ENCODE measurements at regions not wholly inside any gene's neighbourhood (a gene's known extent, or its start where the extent isn't known, plus 50 kb on each side); places are given as distances from the start of the nearest gene placed in this dataset.
"Not testable (repeated sequence)": the region's sequence is repeated elsewhere in the genome, so short reads cannot be mapped to it uniquely, and the experiment has no call there.

GRCh38 chr4:27678027-27678426 lies 817.4 kb downstream of the STIM2 start:
- DNase-seq, result no peak

GRCh38 chr4:27684610-27685011 lies 824.0 kb downstream of the STIM2 start:
- peak; percentile 4 to 26 for DNase-seq

DNA sequence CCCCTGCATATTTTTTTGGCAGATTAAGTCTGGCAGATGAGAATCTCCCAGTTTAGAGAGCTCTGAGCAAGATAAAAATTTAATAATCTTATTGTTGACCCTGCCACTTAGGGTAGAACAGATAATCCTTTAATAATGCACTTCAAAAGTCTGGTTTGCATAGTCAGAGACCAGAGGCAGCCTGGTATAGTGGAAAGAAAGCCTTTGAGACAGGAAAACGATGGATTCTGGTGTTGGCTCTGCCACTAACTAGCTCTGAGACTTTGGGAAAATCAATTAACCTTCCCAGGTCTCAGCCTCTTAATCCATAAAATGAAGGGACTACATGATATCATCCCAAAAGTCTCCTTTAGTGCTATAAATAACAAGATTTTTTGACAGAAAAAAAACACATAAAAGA lies 824.5 kb downstream of the STIM2 start:
- DNase-seq, result no peak

DNA sequence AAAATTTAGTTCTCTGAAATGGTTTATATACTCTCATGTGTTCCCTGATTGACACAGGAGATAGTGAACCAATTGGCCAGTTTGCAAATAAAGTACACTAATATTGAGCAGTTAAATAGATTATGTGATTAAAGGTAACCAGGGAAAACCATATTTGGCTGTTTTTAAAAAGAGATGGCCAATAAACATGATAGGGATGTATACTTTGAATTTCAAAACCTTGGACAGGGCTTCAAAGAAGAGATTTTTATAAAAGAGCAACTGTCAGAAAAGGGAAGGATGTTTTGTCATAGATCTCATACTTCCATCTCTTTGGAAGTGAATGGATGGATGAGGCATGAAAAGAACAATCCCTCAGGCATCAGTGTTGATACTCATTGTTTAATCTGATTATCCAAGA lies 825.3 kb downstream of the STIM2 start:
- no peak for DNase-seq

GRCh38 chr4:27692158-27692557 lies 831.5 kb downstream of the STIM2 start:
- DNase-seq, result peak; percentile 16 to 25

DNA sequence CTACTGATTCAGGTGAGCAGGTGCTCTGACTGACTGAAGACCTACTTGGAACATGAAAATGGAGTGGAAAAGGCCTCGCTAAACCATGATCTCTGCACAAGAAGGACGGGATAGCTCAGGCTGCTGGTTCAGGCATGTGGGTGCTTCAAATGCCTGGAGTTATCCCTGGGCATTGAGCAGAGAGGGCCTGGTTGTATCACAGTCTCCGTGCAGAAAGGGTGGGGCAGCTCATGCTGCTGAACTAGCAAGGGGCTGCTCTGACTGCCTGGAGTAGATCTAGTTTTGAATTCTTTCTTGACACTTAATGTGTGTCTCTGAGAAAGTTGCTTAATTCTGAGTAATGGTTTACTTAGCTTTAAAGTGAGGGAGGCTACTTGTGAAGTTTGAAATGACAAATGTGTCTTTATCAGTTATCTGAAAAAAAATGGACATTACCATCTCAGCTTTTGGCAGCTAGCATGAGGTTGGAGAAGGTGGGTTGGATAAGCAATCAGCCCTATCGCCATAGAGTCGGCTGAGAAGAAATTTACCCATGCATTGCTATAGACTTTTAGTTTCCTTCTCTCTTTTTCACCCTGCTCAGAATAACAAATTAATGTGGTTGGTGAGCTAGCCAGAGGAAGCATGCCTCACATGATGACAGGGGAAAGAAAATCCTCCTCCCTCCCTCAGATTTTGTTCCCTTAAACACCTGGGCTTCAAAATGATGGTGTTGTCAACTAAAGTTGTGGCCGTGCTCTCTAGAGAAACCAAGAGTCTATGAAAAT lies 832.4 kb downstream of the STIM2 start:
- DNase-seq, result no peak

DNA sequence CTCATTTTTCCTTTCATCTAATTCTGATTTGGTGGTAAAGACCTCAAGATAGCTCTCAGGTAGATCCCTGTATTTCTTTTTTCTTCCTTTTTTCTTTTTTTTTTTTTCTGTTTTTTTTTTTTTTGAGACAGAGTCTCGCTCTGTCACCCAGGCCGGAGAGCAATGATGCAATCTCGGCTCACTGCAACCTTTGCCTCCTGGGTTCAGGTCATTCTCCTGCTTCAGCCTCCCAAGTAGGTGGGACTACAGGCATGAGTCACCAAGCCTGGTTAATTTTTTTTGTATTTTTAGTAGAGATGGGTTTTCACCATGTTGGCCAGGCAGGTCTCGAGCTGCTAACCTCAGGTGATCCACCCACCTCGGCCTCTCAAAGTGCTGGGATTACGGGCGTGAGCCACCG lies 835.6 kb downstream of the STIM2 start:
- DNase-seq, result not testable (repeated sequence)

DNA sequence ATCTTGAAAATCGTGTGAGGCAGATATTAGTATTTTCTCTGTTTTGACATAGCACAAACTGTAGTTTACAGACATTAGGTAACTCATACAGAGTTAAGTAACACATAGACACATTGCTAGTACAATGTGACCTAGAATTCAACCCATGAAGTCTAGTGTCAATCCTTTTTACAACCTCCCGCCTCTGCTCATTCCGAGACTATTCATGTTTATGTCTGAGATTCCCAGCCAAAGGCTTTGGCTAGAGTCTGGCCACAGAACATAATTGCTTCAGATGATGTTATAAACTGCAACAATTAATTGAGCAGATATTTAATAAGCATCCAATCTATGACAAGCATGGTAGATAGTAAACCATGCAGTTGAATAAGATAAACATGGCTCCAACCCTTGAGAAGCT lies 841.0 kb downstream of the STIM2 start:
- DNase-seq, result no peak

DNA sequence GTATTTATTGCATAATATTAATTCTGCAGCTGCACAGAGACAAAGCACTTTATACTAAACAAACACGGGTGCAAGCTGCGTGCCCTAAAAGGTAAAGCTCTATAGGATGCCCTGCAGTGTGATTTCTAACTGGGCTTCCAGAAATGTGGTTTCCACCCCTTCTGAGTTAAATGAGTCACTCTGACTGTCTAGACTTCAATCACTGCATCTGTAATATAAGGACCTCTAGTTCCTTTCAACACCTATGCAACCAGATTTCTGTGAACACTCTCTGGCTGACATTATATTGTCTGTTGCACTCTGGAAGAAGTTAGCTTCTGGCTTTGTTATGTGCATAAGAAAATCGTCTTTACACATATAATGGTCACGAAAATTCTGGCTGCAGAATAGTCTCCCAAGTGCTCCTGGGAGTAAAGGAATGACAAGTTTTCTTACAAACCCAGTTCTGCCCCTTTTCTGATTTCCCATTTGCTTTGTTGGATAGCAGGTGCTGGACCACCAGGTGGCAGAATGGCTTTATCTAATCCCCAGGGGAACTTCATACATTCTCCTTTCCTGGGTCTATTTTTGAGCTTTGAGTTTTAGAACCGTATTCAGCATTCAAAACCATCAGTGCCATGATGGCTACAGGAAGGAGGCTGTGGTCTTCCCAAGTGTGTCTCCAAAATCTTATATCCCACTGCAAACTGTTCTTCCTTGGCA lies 842.2 kb downstream of the STIM2 start:
- DNase-seq, result no peak

- no peak for DNase-seq
These were observed 843.1 kb downstream of the STIM2 start for GRCh38 chr4:27703771-27704170.

DNA sequence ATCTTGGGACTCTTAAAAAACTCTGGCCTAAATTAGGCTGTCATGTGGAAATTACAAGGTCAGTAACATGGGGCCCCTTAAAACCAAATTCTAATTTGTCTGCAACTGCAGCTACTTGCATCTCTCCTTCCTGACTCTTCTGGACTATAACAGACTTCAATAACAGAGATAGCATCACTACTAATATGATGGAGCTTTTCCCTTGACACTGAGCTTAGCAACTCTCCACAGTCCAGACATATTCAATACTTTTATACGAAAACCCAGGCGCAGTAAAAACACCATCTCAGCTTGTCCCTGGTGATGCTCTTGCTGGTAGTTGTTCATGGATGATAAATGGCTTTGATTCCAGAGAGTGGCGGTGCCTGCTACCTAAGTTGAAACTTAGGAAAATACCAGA lies 850.4 kb downstream of the STIM2 start:
- DNase-seq, result no peak

DNA sequence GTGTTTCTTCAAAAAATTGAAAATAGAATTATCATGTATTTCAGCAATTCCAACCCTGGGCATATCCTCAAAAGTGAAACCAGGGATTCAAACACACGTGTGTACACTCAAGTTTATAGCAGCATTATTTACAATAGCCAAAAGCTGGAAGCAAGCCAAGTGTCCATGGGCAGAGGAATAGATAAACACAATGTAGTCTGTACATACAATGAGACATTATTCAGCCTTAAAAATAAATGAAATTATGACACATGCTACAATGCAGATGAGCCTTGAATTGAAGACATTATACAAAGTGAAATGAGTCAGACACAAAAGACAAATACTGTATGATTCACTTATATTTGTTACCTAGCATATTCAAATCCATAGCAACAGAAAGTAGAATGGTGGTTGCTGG lies 853.4 kb downstream of the STIM2 start:
- DNase-seq, result no peak

- no peak for DNase-seq
These were observed 856.2 kb downstream of the STIM2 start for GRCh38 chr4:27716693-27717430.

- DNase-seq, result no peak
These were observed 856.8 kb downstream of the STIM2 start for GRCh38 chr4:27717431-27717755.

DNA sequence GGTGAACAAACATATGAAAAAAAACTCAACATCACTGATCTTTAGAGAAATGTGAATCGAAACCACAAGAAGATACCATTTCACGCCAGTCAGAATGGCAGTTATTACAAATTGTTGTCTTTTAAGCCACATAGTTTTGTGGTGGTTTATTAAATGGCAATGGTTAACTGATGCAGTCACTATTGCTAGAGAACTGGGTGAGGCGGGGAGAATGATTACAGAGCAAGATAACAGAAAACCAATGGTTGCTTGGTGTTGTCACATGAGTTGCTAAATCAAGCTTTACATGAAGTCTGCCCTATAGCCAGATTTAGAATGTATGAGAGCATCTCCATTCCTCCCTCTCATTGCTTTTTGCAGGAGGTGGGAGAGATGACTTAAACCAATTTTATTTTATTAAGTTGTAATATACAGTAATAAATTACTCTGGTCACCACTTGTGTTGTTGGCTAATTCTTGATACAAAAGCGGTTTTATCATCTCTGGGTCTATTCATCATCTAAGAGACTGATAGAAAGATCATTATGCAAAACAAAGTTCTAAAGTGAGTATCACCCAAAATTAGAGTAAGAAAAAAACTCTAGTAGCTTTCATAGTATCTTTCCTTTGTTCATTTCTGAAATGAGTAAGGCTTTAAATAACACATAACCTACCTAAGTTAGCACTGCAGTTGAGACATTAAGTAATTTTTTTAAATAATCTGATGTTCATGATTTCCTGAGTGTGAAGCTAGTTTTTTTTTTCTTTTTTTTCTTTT lies 859.5 kb downstream of the STIM2 start:
- no peak for DNase-seq

- no peak for DNase-seq
These were observed 860.6 kb downstream of the STIM2 start for GRCh38 chr4:27721193-27721592.

DNA sequence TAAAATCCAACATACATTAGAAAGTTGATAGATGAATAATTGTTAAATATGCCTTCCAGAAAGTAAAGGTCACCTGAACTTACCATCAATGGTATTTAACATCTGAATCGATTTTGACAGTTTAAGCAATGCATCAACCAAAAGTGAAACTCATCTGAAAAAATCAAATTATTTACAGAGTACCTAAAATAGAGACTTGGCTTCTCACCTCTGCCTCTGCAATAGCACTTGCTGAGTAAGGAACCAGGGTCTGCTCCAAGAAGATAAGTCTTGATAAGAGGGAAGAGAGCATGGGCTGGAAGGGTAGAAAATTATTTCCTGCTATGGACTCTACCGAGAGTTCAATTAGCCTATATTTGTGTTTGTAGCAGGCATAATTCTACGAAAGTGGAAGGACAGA lies 868.3 kb downstream of the STIM2 start:
- DNase-seq, result no peak

DNA sequence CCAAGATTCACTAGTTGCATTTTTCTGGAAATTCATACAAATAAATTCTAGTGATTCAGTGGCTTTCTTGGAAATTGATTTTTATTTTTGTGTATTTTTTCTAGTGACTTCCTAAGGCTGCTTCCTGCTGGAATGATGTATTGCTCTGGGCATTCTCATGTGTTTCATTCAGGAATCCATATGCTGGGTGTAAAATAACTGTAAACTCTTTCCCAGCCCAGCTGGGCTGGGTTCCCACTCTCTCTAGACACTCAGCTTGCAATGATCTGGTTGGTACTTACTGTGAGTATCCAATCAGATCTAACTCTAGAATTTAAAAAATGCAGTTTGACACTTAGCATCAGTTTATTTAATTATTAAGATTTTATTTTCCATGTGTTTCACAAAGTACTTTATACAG lies 882.2 kb downstream of the STIM2 start:
- no peak for DNase-seq

GRCh38 chr4:27759611-27760575 lies 899.3 kb downstream of the STIM2 start:
- DNase-seq, result no peak

DNA sequence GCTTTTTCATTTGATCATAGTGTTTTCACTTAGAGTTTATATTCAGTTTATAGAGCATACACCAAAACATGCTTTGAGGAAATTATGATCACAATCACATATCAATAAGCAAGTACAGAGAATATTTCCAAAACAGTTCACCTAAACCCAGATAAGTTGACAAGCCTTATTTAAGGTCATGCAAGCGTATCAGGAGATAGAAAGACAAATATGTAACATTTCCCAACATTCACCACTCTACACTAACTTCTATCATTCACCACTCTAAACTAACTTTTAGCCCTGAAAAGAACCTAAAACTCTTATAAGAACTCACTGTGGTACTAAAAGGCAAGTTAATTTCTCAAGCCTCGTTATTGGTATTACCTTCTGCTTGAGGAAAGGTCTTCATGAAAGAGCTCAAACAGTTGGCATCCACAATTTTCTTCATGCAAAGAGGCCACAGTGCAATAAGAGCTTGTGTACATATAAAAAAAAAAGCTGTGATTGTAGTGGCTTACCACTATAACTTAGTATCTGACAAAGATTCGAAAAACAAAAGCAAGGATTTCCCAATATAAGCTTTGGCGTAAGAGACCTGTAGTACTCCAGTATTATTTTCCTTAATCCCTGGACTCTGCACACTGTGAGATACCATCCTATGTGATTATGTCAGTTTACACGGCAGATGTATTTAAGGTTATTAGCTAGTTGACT lies 903.3 kb downstream of the STIM2 start:
- DNase-seq, result no peak

DNA sequence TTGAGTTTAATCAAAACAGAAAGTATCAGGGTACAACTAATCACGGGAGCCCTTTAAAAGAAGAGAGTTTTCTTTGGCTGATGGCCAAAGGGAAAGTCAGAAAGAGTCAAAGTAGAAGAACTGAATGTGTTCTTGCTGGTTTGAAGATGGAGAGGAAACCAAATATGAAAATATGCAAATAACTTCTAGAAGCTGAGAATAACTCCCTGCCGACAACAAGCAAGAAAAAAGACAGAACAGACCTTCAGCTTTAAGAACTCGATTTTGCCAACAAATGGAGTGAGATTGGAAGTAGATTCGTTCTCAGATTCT lies 903.8 kb downstream of the STIM2 start:
- DNase-seq, result no peak

DNA sequence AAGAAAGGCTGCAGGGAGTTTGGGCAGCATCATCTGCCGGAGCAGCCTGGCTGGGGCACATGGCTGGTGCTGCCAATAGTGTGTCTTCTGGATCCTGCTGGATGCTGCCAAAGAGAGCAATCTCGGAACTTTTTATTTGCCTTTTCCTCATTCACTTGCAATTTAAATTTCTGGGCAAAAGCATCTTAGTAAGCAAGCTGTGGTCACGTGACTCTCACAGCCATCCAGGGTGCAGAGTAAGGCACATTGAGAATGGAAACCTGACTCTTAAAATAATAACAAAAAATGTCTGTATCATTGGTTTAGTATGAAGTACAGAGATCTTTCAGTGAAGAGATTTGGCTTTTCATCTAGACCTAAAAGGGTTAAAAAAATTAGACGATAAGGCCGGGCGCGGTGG lies 910.3 kb downstream of the STIM2 start:
- DNase-seq, result no peak
